Activated naive CD4-positive, alpha-beta T cell treated with anti-CD3 and anti-CD28 coated beads, Interleukin-2, amount 10 ng/mL, durations not matched to agents 7 days and 5 days (primary cell): ENCODE measurements at regions not wholly inside any gene's neighbourhood (a gene's known extent, or its start where the extent isn't known, plus 50 kb on each side); places are given as distances from the start of the nearest gene placed in this dataset.

Experiments
- CTCF ChIA-PET: fragments of 350-600 bp; sonication (Branson Sonifier 250); formaldehyde crosslinking; loops from one replicate; lab custom pipeline; 2021; ENCODE audit warnings: antibody characterized with exemption; lab: Charles Lee
- DNase-seq: peaks from one replicate; pipeline ENCODE4 v3.0.0-alpha.2; 2020
- H3K27ac Mint-ChIP-seq: one replicate; pipeline ENCODE4 v1.8.0; 2021; ENCODE audit warnings: mild to moderate bottlenecking, moderate library complexity, mixed read lengths
- H3K27me3 Mint-ChIP-seq: one replicate; pipeline ENCODE4 v1.8.0; 2021; ENCODE audit warnings: mild to moderate bottlenecking, mixed read lengths
- H3K36me3 Mint-ChIP-seq: one replicate; pipeline ENCODE4 v1.8.0; 2021; ENCODE audit warnings: mixed read lengths
- H3K4me1 Mint-ChIP-seq: one replicate; pipeline ENCODE4 v1.8.0; 2021; ENCODE audit warnings: mixed read lengths
- H3K4me3 Mint-ChIP-seq: one replicate; pipeline ENCODE4 v1.8.0; 2021; ENCODE audit warnings: mild to moderate bottlenecking, moderate library complexity, mixed read lengths
- H3K9me3 Mint-ChIP-seq: one replicate; pipeline ENCODE4 v1.8.0; 2021; ENCODE audit warnings: mixed read lengths

GRCh38 chr7:27410812-27411544 is 168.4 kb downstream of the EVX1 start:
- CTCF ChIA-PET = no interaction called here
- DNase-seq = no peak
- Mint-ChIP-seq H3K27me3 (peaks cover 4% of the 10 kb centered on the region), H3K27ac (no peak overlapping the region), H3K4me3 (no peak overlapping the region), H3K9me3 (no peaks in the 10 kb centered on the region), H3K4me1 (no peaks in the 10 kb centered on the region), H3K36me3 (no peaks in the 10 kb centered on the region)

GRCh38 chr7:27412164-27412563 is 169.6 kb downstream of the EVX1 start:
- DNase-seq = no peak
- H3K36me3 Mint-ChIP-seq = no peaks in the 10 kb centered on the region
- no peaks in the 10 kb centered on the region for H3K9me3 Mint-ChIP-seq
- CTCF ChIA-PET = no interaction called here
- no peaks in the 10 kb centered on the region for H3K4me1 Mint-ChIP-seq
- H3K27me3 Mint-ChIP-seq = peaks cover 7% of the 10 kb centered on the region
- H3K4me3 Mint-ChIP-seq = no peak overlapping the region
- no peak overlapping the region for H3K27ac Mint-ChIP-seq

GRCh38 chr7:27418541-27418940 is 175.9 kb downstream of the EVX1 start:
- no peak overlapping the region for H3K27ac Mint-ChIP-seq
- H3K36me3 Mint-ChIP-seq = no peaks in the 10 kb centered on the region
- H3K4me3 Mint-ChIP-seq = no peak overlapping the region
- CTCF ChIA-PET = no interaction called here
- no peak for DNase-seq
- H3K9me3 Mint-ChIP-seq = no peaks in the 10 kb centered on the region
- H3K4me1 Mint-ChIP-seq = no peaks in the 10 kb centered on the region
- peaks cover 3% of the 10 kb centered on the region for H3K27me3 Mint-ChIP-seq

GRCh38 chr7:27419581-27420177 is 177.1 kb downstream of the EVX1 start:
- no peak for DNase-seq
- CTCF ChIA-PET = no interaction called here
- Mint-ChIP-seq H3K27ac (no peak overlapping the region), H3K4me1 (no peaks in the 10 kb centered on the region), H3K36me3 (no peaks in the 10 kb centered on the region), H3K27me3 (peaks cover 3% of the 10 kb centered on the region), H3K4me3 (no peak overlapping the region), H3K9me3 (no peaks in the 10 kb centered on the region)

- H3K4me1 Mint-ChIP-seq = no peaks in the 10 kb centered on the region
- no peak for DNase-seq
- no peaks in the 10 kb centered on the region for H3K36me3 Mint-ChIP-seq
- H3K4me3 Mint-ChIP-seq = no peak overlapping the region
- peaks cover 3% of the 10 kb centered on the region for H3K27me3 Mint-ChIP-seq
- CTCF ChIA-PET = no interaction called here
- no peaks in the 10 kb centered on the region for H3K9me3 Mint-ChIP-seq
- H3K27ac Mint-ChIP-seq = no peak overlapping the region
Measured at GRCh38 chr7:27420702-27421101, 178.1 kb downstream of the EVX1 start.

GRCh38 chr7:27423290-27423689 is 180.7 kb downstream of the EVX1 start:
- no peaks in the 10 kb centered on the region for H3K4me1 Mint-ChIP-seq
- no peaks in the 10 kb centered on the region for H3K9me3 Mint-ChIP-seq
- no peak overlapping the region for H3K4me3 Mint-ChIP-seq
- CTCF ChIA-PET = no interaction called here
- H3K27ac Mint-ChIP-seq = no peak overlapping the region
- H3K36me3 Mint-ChIP-seq = no peaks in the 10 kb centered on the region
- no peak for DNase-seq
- peaks cover 4% of the 10 kb centered on the region for H3K27me3 Mint-ChIP-seq

- H3K4me3 Mint-ChIP-seq = no peak overlapping the region
- H3K27me3 Mint-ChIP-seq = peaks cover 4% of the 10 kb centered on the region
- CTCF ChIA-PET = no interaction called here
- no peaks in the 10 kb centered on the region for H3K9me3 Mint-ChIP-seq
- DNase-seq = no peak
- H3K4me1 Mint-ChIP-seq = no peaks in the 10 kb centered on the region
- H3K36me3 Mint-ChIP-seq = no peaks in the 10 kb centered on the region
- H3K27ac Mint-ChIP-seq = no peak overlapping the region
Measured at GRCh38 chr7:27423821-27424220, 181.2 kb downstream of the EVX1 start.

- H3K36me3 Mint-ChIP-seq = no peaks in the 10 kb centered on the region
- no peaks in the 10 kb centered on the region for H3K9me3 Mint-ChIP-seq
- CTCF ChIA-PET = no interaction called here
- no peak overlapping the region for H3K4me3 Mint-ChIP-seq
- DNase-seq = no peak
- no peak overlapping the region for H3K27ac Mint-ChIP-seq
- peaks cover 4% of the 10 kb centered on the region for H3K27me3 Mint-ChIP-seq
- no peaks in the 10 kb centered on the region for H3K4me1 Mint-ChIP-seq
Measured at GRCh38 chr7:27424231-27424630, 181.6 kb downstream of the EVX1 start.

- no peak overlapping the region for H3K27ac Mint-ChIP-seq
- H3K4me1 Mint-ChIP-seq = no peaks in the 10 kb centered on the region
- no peaks in the 10 kb centered on the region for H3K36me3 Mint-ChIP-seq
- H3K9me3 Mint-ChIP-seq = no peaks in the 10 kb centered on the region
- DNase-seq = no peak
- H3K27me3 Mint-ChIP-seq = peaks cover 4% of the 10 kb centered on the region
- CTCF ChIA-PET = no interaction called here
- no peak overlapping the region for H3K4me3 Mint-ChIP-seq
Measured at GRCh38 chr7:27424749-27425148, 182.1 kb downstream of the EVX1 start.

GRCh38 chr7:27427416-27427815 is 184.8 kb downstream of the EVX1 start:
- Mint-ChIP-seq H3K27me3 (peaks cover 4% of the 10 kb centered on the region), H3K9me3 (no peaks in the 10 kb centered on the region), H3K27ac (no peak overlapping the region), H3K4me3 (no peak overlapping the region), H3K36me3 (no peaks in the 10 kb centered on the region), H3K4me1 (no peaks in the 10 kb centered on the region)
- DNase-seq = no peak
- CTCF ChIA-PET = no interaction called here

- Mint-ChIP-seq H3K36me3 (no peaks in the 10 kb centered on the region), H3K27me3 (peaks cover 7% of the 10 kb centered on the region), H3K27ac (no peak overlapping the region), H3K9me3 (no peaks in the 10 kb centered on the region), H3K4me1 (no peaks in the 10 kb centered on the region), H3K4me3 (no peak overlapping the region)
- CTCF ChIA-PET = no interaction called here
- no peak for DNase-seq
Measured at GRCh38 chr7:27430105-27430504, 187.5 kb downstream of the EVX1 start.

GRCh38 chr7:27431465-27431864 is 188.9 kb downstream of the EVX1 start:
- no peaks in the 10 kb centered on the region for H3K36me3 Mint-ChIP-seq
- no peak for DNase-seq
- CTCF ChIA-PET = no interaction called here
- H3K27ac Mint-ChIP-seq = no peak overlapping the region
- H3K27me3 Mint-ChIP-seq = peaks cover 7% of the 10 kb centered on the region
- no peaks in the 10 kb centered on the region for H3K9me3 Mint-ChIP-seq
- no peaks in the 10 kb centered on the region for H3K4me1 Mint-ChIP-seq
- no peak overlapping the region for H3K4me3 Mint-ChIP-seq

GRCh38 chr7:27433581-27433980 is 191.0 kb downstream of the EVX1 start:
- H3K9me3 Mint-ChIP-seq = no peaks in the 10 kb centered on the region
- DNase-seq = no peak
- no peaks in the 10 kb centered on the region for H3K4me1 Mint-ChIP-seq
- H3K27me3 Mint-ChIP-seq = peaks cover 3% of the 10 kb centered on the region
- H3K36me3 Mint-ChIP-seq = no peaks in the 10 kb centered on the region
- CTCF ChIA-PET = no interaction called here
- no peak overlapping the region for H3K27ac Mint-ChIP-seq
- H3K4me3 Mint-ChIP-seq = no peak overlapping the region

GRCh38 chr7:27434756-27435400 is 192.3 kb downstream of the EVX1 start:
- DNase-seq = no peak
- Mint-ChIP-seq H3K9me3 (no peaks in the 10 kb centered on the region), H3K4me1 (no peaks in the 10 kb centered on the region), H3K4me3 (no peak overlapping the region), H3K36me3 (no peaks in the 10 kb centered on the region), H3K27me3 (peaks cover 3% of the 10 kb centered on the region), H3K27ac (no peak overlapping the region)
- CTCF ChIA-PET = no interaction called here

GRCh38 chr7:27435461-27435860 is 192.9 kb downstream of the EVX1 start:
- Mint-ChIP-seq H3K27me3 (peaks cover 3% of the 10 kb centered on the region), H3K36me3 (no peaks in the 10 kb centered on the region), H3K27ac (no peak overlapping the region), H3K9me3 (no peaks in the 10 kb centered on the region), H3K4me3 (no peak overlapping the region), H3K4me1 (no peaks in the 10 kb centered on the region)
- no peak for DNase-seq
- CTCF ChIA-PET = no interaction called here
